WTC11 (cell line): ENCODE measurements at regions not wholly inside any gene's neighbourhood (a gene's known extent, or its start where the extent isn't known, plus 50 kb on each side); places are given as distances from the start of the nearest gene placed in this dataset.

Source experiments
- ELF4 ChIP-seq: sonication (generic); formaldehyde crosslinking; IDR thresholded peaks from 2 replicates; pipeline ENCODE4 v1.8.1; 2022; ENCODE audit warnings: low read depth, mild to moderate bottlenecking, moderate library complexity, missing genetic modification reagents
- TEAD4 ChIP-seq: sonication (generic); formaldehyde crosslinking; IDR thresholded peaks from 2 replicates; pipeline ENCODE4 v1.8.0; 2022; ENCODE audit warnings: mild to moderate bottlenecking, missing genetic modification reagents
- ZNF232 ChIP-seq: sonication (generic); formaldehyde crosslinking; IDR thresholded peaks from 2 replicates; pipeline ENCODE4 v1.8.0; 2022; ENCODE audit warnings: mild to moderate bottlenecking, missing genetic modification reagents
- ZNF317 ChIP-seq: sonication (generic); formaldehyde crosslinking; IDR thresholded peaks from 2 replicates; pipeline ENCODE4 v1.8.1; 2023; ENCODE audit warnings: low read depth, mild to moderate bottlenecking, moderate library complexity, missing genetic modification reagents, borderline replicate concordance
- TF ChIP-seq, protein P1 (sequence below): fragments of 200-600 bp; IDR thresholded peaks from 2 replicates; pipeline ENCODE4 v1.8.0; 2022; ENCODE audit warnings: antibody characterized with exemption
- TF ChIP-seq, protein P2 (sequence below): sonication (generic); formaldehyde crosslinking; IDR thresholded peaks from 2 replicates; pipeline ENCODE4 v1.8.1; 2022; ENCODE audit warnings: low read depth, missing genetic modification reagents, borderline replicate concordance
- TF ChIP-seq, protein P3 (sequence below): sonication (generic); formaldehyde crosslinking; IDR thresholded peaks from 2 replicates; pipeline ENCODE4 v1.8.1; 2022; ENCODE audit warnings: mild to moderate bottlenecking, moderate library complexity, missing genetic modification reagents
- TF ChIP-seq, protein P4 (sequence below): sonication (generic); formaldehyde crosslinking; IDR thresholded peaks from 2 replicates; pipeline ENCODE4 v1.8.0; 2022; ENCODE audit warnings: missing genetic modification reagents

DNA sequence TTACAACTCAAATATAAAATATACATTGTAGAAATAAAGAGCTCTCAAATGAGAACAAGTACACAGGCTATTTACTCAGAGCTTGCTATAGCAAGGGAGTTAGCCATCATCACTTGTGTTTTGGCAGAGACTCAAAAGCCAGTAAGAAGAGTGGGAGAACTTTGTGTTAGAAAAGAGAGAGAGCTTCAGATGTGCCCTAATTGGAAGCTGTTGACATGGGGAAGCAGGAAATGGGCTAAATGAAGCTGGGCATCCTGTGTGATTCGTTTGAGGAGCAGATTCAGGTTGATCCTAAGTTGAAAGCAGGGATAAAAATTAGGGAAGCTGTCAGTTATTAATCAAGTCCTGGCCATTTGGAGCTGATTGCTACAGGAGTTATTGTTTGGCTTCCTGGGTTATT lies 207.4 kb upstream of the MAOA start:
- TF ChIP-seq, protein P1, sequence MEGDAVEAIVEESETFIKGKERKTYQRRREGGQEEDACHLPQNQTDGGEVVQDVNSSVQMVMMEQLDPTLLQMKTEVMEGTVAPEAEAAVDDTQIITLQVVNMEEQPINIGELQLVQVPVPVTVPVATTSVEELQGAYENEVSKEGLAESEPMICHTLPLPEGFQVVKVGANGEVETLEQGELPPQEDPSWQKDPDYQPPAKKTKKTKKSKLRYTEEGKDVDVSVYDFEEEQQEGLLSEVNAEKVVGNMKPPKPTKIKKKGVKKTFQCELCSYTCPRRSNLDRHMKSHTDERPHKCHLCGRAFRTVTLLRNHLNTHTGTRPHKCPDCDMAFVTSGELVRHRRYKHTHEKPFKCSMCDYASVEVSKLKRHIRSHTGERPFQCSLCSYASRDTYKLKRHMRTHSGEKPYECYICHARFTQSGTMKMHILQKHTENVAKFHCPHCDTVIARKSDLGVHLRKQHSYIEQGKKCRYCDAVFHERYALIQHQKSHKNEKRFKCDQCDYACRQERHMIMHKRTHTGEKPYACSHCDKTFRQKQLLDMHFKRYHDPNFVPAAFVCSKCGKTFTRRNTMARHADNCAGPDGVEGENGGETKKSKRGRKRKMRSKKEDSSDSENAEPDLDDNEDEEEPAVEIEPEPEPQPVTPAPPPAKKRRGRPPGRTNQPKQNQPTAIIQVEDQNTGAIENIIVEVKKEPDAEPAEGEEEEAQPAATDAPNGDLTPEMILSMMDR: no peak
- TF ChIP-seq, protein P2, sequence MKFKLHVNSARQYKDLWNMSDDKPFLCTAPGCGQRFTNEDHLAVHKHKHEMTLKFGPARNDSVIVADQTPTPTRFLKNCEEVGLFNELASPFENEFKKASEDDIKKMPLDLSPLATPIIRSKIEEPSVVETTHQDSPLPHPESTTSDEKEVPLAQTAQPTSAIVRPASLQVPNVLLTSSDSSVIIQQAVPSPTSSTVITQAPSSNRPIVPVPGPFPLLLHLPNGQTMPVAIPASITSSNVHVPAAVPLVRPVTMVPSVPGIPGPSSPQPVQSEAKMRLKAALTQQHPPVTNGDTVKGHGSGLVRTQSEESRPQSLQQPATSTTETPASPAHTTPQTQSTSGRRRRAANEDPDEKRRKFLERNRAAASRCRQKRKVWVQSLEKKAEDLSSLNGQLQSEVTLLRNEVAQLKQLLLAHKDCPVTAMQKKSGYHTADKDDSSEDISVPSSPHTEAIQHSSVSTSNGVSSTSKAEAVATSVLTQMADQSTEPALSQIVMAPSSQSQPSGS (CRISPR knock-in tag): no peak
- no peak for TF ChIP-seq TEAD4 (CRISPR knock-in tag)
- TF ChIP-seq, protein P3, sequence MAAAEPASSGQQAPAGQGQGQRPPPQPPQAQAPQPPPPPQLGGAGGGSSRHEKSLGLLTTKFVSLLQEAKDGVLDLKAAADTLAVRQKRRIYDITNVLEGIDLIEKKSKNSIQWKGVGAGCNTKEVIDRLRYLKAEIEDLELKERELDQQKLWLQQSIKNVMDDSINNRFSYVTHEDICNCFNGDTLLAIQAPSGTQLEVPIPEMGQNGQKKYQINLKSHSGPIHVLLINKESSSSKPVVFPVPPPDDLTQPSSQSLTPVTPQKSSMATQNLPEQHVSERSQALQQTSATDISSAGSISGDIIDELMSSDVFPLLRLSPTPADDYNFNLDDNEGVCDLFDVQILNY (CRISPR knock-in tag): no peak
- TF ChIP-seq ELF4 (CRISPR knock-in tag): no peak
- no peak for TF ChIP-seq ZNF317 (CRISPR knock-in tag)
- TF ChIP-seq, protein P4, sequence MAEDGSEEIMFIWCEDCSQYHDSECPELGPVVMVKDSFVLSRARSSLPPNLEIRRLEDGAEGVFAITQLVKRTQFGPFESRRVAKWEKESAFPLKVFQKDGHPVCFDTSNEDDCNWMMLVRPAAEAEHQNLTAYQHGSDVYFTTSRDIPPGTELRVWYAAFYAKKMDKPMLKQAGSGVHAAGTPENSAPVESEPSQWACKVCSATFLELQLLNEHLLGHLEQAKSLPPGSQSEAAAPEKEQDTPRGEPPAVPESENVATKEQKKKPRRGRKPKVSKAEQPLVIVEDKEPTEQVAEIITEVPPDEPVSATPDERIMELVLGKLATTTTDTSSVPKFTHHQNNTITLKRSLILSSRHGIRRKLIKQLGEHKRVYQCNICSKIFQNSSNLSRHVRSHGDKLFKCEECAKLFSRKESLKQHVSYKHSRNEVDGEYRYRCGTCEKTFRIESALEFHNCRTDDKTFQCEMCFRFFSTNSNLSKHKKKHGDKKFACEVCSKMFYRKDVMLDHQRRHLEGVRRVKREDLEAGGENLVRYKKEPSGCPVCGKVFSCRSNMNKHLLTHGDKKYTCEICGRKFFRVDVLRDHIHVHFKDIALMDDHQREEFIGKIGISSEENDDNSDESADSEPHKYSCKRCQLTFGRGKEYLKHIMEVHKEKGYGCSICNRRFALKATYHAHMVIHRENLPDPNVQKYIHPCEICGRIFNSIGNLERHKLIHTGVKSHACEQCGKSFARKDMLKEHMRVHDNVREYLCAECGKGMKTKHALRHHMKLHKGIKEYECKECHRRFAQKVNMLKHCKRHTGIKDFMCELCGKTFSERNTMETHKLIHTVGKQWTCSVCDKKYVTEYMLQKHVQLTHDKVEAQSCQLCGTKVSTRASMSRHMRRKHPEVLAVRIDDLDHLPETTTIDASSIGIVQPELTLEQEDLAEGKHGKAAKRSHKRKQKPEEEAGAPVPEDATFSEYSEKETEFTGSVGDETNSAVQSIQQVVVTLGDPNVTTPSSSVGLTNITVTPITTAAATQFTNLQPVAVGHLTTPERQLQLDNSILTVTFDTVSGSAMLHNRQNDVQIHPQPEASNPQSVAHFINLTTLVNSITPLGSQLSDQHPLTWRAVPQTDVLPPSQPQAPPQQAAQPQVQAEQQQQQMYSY (CRISPR knock-in tag): no peak
- no peak for TF ChIP-seq ZNF232 (CRISPR knock-in tag)
